EH (cell line): ENCODE measurements at regions not wholly inside any gene's neighbourhood (a gene's known extent, or its start where the extent isn't known, plus 50 kb on each side); places are given as distances from the start of the nearest gene placed in this dataset.

Experiments
- DNase-seq: peaks from one replicate; pipeline ENCODE4 v3.0.0-alpha.2; 2015; ENCODE audit warnings: low read depth

- no peak for DNase-seq
These were observed 79.0 kb upstream of the HAAO start for GRCh38 chr2:42871372-42871771.

GRCh38 chr2:42868874-42869273, 76.5 kb upstream of the HAAO start:
- DNase-seq, result no peak

GRCh38 chr2:42868096-42868495, 75.7 kb upstream of the HAAO start:
- DNase-seq, result no peak

GRCh38 chr2:42867093-42868065, 75.0 kb upstream of the HAAO start:
- DNase-seq, result no peak

GRCh38 chr2:42865884-42866881, 73.8 kb upstream of the HAAO start:
- no peak for DNase-seq

GRCh38 chr2:42864641-42865280, 72.4 kb upstream of the HAAO start:
- no peak for DNase-seq

GRCh38 chr2:42864222-42864621, 71.8 kb upstream of the HAAO start:
- no peak for DNase-seq

GRCh38 chr2:42863751-42864150, 71.4 kb upstream of the HAAO start:
- no peak for DNase-seq

- DNase-seq, result no peak
These were observed 70.9 kb upstream of the HAAO start for GRCh38 chr2:42863320-42863719.

- DNase-seq, result no peak
These were observed 70.3 kb upstream of the HAAO start for GRCh38 chr2:42862669-42863185.

- DNase-seq, result no peak
These were observed 68.9 kb upstream of the HAAO start for GRCh38 chr2:42861321-42861720.

- DNase-seq, result peak; percentile 40
These were observed 68.1 kb upstream of the HAAO start for GRCh38 chr2:42860319-42861094.

GRCh38 chr2:42859791-42860190, 67.4 kb upstream of the HAAO start:
- peak; percentile 36 for DNase-seq

GRCh38 chr2:42859006-42859552, 66.7 kb upstream of the HAAO start:
- peak; percentile 76 for DNase-seq

- no peak for DNase-seq
These were observed 66.0 kb upstream of the HAAO start for GRCh38 chr2:42858140-42859005.

- no peak for DNase-seq
These were observed 64.7 kb upstream of the HAAO start for GRCh38 chr2:42856891-42857632.

- no peak for DNase-seq
These were observed 63.9 kb upstream of the HAAO start for GRCh38 chr2:42856106-42856860.
